ENCODE measurements at regions not wholly inside any gene's neighbourhood (a gene's known extent, or its start where the extent isn't known, plus 50 kb on each side); places are given as distances from the start of the nearest gene placed in this dataset.

- Histone ChIP-seq H3K4me1 (ENCODE audit: insufficient read depth, low read length, poor library complexity, severe bottlenecking) (no peaks in the 10 kb centered on the region), H3K4me2 (ENCODE audit: low read depth, low read length, poor library complexity, severe bottlenecking) (no peak overlapping the region), H2AFZ (ENCODE audit: low read length) (no peak overlapping the region)
These were observed 60.9 kb upstream of the PIP5K1B start for GRCh38 chr9:68643901-68644809.

GRCh38 chr9:68644831-68645230 is 60.2 kb upstream of the PIP5K1B start:
- no peak overlapping the region for H2AFZ ChIP-seq (ENCODE audit: low read length)
- no peaks in the 10 kb centered on the region for H3K27me3 ChIP-seq (ENCODE audit: insufficient read depth, low read length, poor library complexity, severe bottlenecking)
- H3K36me3 ChIP-seq (ENCODE audit: insufficient read depth, low read length), result no peaks in the 10 kb centered on the region
- no peak overlapping the region for H3K4me2 ChIP-seq (ENCODE audit: low read depth, low read length, poor library complexity, severe bottlenecking)
- no peaks in the 10 kb centered on the region for H3K9me3 ChIP-seq (ENCODE audit: insufficient read depth, low read depth, low read length)
- H3K79me2 ChIP-seq (ENCODE audit: insufficient read depth, low read length), result no peaks in the 10 kb centered on the region
- no peak overlapping the region for H3K4me3 ChIP-seq (ENCODE audit: low read length, poor library complexity, severe bottlenecking)
- no peaks in the 10 kb centered on the region for H3F3A ChIP-seq (ENCODE audit: low read depth)
- no peak overlapping the region for H3K9ac ChIP-seq (ENCODE audit: low read depth, low read length, poor library complexity, severe bottlenecking)
- TF ChIP-seq EZH2phosphoT487 (IDR thresholded peaks at IDR 0.05; ENCODE audit: borderline replicate concordance), result no peak
- no peak for TF ChIP-seq CTCF (conservative IDR thresholded peaks at IDR 0.05; ENCODE audit: low read length)
- no peaks in the 10 kb centered on the region for H3K4me1 ChIP-seq (ENCODE audit: insufficient read depth, low read length, poor library complexity, severe bottlenecking)
- no peaks in the 10 kb centered on the region for H4K20me1 ChIP-seq (ENCODE audit: insufficient read depth, low read length, poor library complexity, severe bottlenecking)
- no peaks in the 10 kb centered on the region for H3K9me2 ChIP-seq (replicated peaks; ENCODE audit: low read depth, low read length)

More at GRCh38 chr9:68643901-68644809, 60.9 kb upstream of the PIP5K1B start:
- Histone ChIP-seq H3F3A (ENCODE audit: low read depth) (no peaks in the 10 kb centered on the region), H3K9me2 (replicated peaks; ENCODE audit: low read depth, low read length) (no peaks in the 10 kb centered on the region), H3K27me3 (ENCODE audit: insufficient read depth, low read length, poor library complexity, severe bottlenecking) (no peaks in the 10 kb centered on the region), H3K4me3 (ENCODE audit: low read length, poor library complexity, severe bottlenecking) (no peak overlapping the region), H3K79me2 (ENCODE audit: insufficient read depth, low read length) (no peaks in the 10 kb centered on the region), H3K36me3 (ENCODE audit: insufficient read depth, low read length) (no peaks in the 10 kb centered on the region), H3K9ac (ENCODE audit: low read depth, low read length, poor library complexity, severe bottlenecking) (no peak overlapping the region), H3K9me3 (ENCODE audit: insufficient read depth, low read depth, low read length) (no peaks in the 10 kb centered on the region), H4K20me1 (ENCODE audit: insufficient read depth, low read length, poor library complexity, severe bottlenecking) (no peaks in the 10 kb centered on the region)
- TF ChIP-seq EZH2phosphoT487 (IDR thresholded peaks at IDR 0.05; ENCODE audit: borderline replicate concordance), result no peak
- no peak for TF ChIP-seq CTCF (conservative IDR thresholded peaks at IDR 0.05; ENCODE audit: low read length)

GRCh38 chr9:68648164-68648563 is 56.9 kb upstream of the PIP5K1B start:
- Histone ChIP-seq H3K9me3 (ENCODE audit: insufficient read depth, low read depth, low read length) (no peaks in the 10 kb centered on the region), H3K4me2 (ENCODE audit: low read depth, low read length, poor library complexity, severe bottlenecking) (no peak overlapping the region), H3K27me3 (ENCODE audit: insufficient read depth, low read length, poor library complexity, severe bottlenecking) (no peaks in the 10 kb centered on the region), H3K9me2 (replicated peaks; ENCODE audit: low read depth, low read length) (no peaks in the 10 kb centered on the region), H4K20me1 (ENCODE audit: insufficient read depth, low read length, poor library complexity, severe bottlenecking) (no peaks in the 10 kb centered on the region), H3K36me3 (ENCODE audit: insufficient read depth, low read length) (no peaks in the 10 kb centered on the region), H2AFZ (ENCODE audit: low read length) (no peak overlapping the region), H3K4me3 (ENCODE audit: low read length, poor library complexity, severe bottlenecking) (no peak overlapping the region), H3K79me2 (ENCODE audit: insufficient read depth, low read length) (no peaks in the 10 kb centered on the region), H3K9ac (ENCODE audit: low read depth, low read length, poor library complexity, severe bottlenecking) (no peak overlapping the region), H3K4me1 (ENCODE audit: insufficient read depth, low read length, poor library complexity, severe bottlenecking) (no peaks in the 10 kb centered on the region), H3F3A (ENCODE audit: low read depth) (no peaks in the 10 kb centered on the region)
- TF ChIP-seq EZH2phosphoT487 (IDR thresholded peaks at IDR 0.05; ENCODE audit: borderline replicate concordance), result no peak
- no peak for TF ChIP-seq CTCF (conservative IDR thresholded peaks at IDR 0.05; ENCODE audit: low read length)
